Activated T-cell treated with anti-CD3 and anti-CD28 coated beads, Interleukin-2, amount 50 U/mL, for 72 hours (primary cell): ENCODE measurements at regions not wholly inside any gene's neighbourhood (a gene's known extent, or its start where the extent isn't known, plus 50 kb on each side); places are given as distances from the start of the nearest gene placed in this dataset.
A peak's percentile ranks its signal among the peaks of the same experiment; 100 is the strongest.

Experiments
- ATAC-seq, 2 donors: fragments of 150-1000 bp; cut with Tn5 transposase; replicated peaks in 1 of 2; 2 replicates each; pipeline ENCODE4 v1.10.0; 2021; ENCODE audit warnings: moderate library complexity in 2 of 2, mild to moderate bottlenecking in 1 of 2
- DNase-seq, 2 donors: peaks; one replicate each; pipeline ENCODE4 v3.0.0; 2021 to 2022; ENCODE audit warnings: mixed read lengths in 1 of 2
- H3K27ac Mint-ChIP-seq: one replicate; pipeline ENCODE4 v1.8.0; 2022; ENCODE audit warnings: mild to moderate bottlenecking, moderate library complexity, mixed read lengths
- H3K27me3 Mint-ChIP-seq: one replicate; pipeline ENCODE4 v1.8.0; 2022; ENCODE audit warnings: low read depth, mixed read lengths
- H3K36me3 Mint-ChIP-seq, 2 donors: one replicate each; pipeline ENCODE4 v1.8.0; 2022; ENCODE audit warnings: mixed read lengths in 2 of 2, mild to moderate bottlenecking in 1 of 2; ENCODE audit not compliant: insufficient read depth in 2 of 2
- H3K4me1 Mint-ChIP-seq: one replicate; pipeline ENCODE4 v1.8.0; 2022; ENCODE audit warnings: low read depth, mixed read lengths
- H3K4me3 Mint-ChIP-seq, 2 donors: one replicate each; pipeline ENCODE4 v1.8.0; 2022; ENCODE audit warnings: mild to moderate bottlenecking in 2 of 2, mixed read lengths in 2 of 2, moderate library complexity in 2 of 2
- H3K9me3 Mint-ChIP-seq, 2 donors: one replicate each; pipeline ENCODE4 v1.8.0; 2022; ENCODE audit warnings: mixed read lengths in 2 of 2

- H3K4me1 Mint-ChIP-seq = no peaks in the 10 kb centered on the region
- no peak for DNase-seq
- H3K27me3 Mint-ChIP-seq = no peaks in the 10 kb centered on the region
- H3K9me3 Mint-ChIP-seq = peaks cover 0 to 2% of the 10 kb centered on the region in 2 donors
- no peak for ATAC-seq
- no peak overlapping the region for H3K4me3 Mint-ChIP-seq
- H3K36me3 Mint-ChIP-seq = no peaks in the 10 kb centered on the region
- H3K27ac Mint-ChIP-seq = no peak overlapping the region
Measured at GRCh38 chr6:134840086-134840867, 109.6 kb downstream of the ALDH8A1 start.

GRCh38 chr6:134835993-134836392, 113.9 kb downstream of the ALDH8A1 start:
- Mint-ChIP-seq H3K27me3 (no peaks in the 10 kb centered on the region), H3K4me1 (no peaks in the 10 kb centered on the region), H3K36me3 (no peaks in the 10 kb centered on the region), H3K4me3 (no peak overlapping the region), H3K9me3 (peaks cover 0 to 2% of the 10 kb centered on the region in 2 donors), H3K27ac (no peak overlapping the region)
- DNase-seq (no peak), ATAC-seq (no peak)

GRCh38 chr6:134830940-134831339, 119.0 kb downstream of the ALDH8A1 start:
- DNase-seq (no peak), ATAC-seq (no peak)
- Mint-ChIP-seq H3K4me3 (no peak overlapping the region), H3K9me3 (no peaks in the 10 kb centered on the region), H3K4me1 (no peaks in the 10 kb centered on the region), H3K27me3 (no peaks in the 10 kb centered on the region), H3K27ac (no peak overlapping the region), H3K36me3 (no peaks in the 10 kb centered on the region)

GRCh38 chr6:134830194-134830593, 119.7 kb downstream of the ALDH8A1 start:
- no peaks in the 10 kb centered on the region for H3K9me3 Mint-ChIP-seq
- no peaks in the 10 kb centered on the region for H3K27me3 Mint-ChIP-seq
- no peak for ATAC-seq
- no peak for DNase-seq
- no peaks in the 10 kb centered on the region for H3K36me3 Mint-ChIP-seq
- H3K4me1 Mint-ChIP-seq = no peaks in the 10 kb centered on the region
- H3K4me3 Mint-ChIP-seq = no peak overlapping the region
- H3K27ac Mint-ChIP-seq = no peak overlapping the region

- no peak overlapping the region for H3K27ac Mint-ChIP-seq
- H3K9me3 Mint-ChIP-seq = no peaks in the 10 kb centered on the region
- H3K4me1 Mint-ChIP-seq = no peaks in the 10 kb centered on the region
- no peaks in the 10 kb centered on the region for H3K36me3 Mint-ChIP-seq
- H3K4me3 Mint-ChIP-seq = no peak overlapping the region
- DNase-seq = no peak
- peaks cover 5% of the 10 kb centered on the region for H3K27me3 Mint-ChIP-seq
- ATAC-seq = no peak
Measured at GRCh38 chr6:134828641-134829040, 121.3 kb downstream of the ALDH8A1 start.

GRCh38 chr6:134826889-134827737, 122.8 kb downstream of the ALDH8A1 start:
- no peak overlapping the region for H3K4me3 Mint-ChIP-seq
- no peak for ATAC-seq
- no peaks in the 10 kb centered on the region for H3K36me3 Mint-ChIP-seq

GRCh38 chr6:134823710-134824034, 126.2 kb downstream of the ALDH8A1 start:
- no peaks in the 10 kb centered on the region for H3K9me3 Mint-ChIP-seq
- H3K4me3 Mint-ChIP-seq = no peak overlapping the region
- H3K27ac Mint-ChIP-seq = no peak overlapping the region
- H3K36me3 Mint-ChIP-seq = no peaks in the 10 kb centered on the region
- peaks cover 5% of the 10 kb centered on the region for H3K27me3 Mint-ChIP-seq
- ATAC-seq (no peak), DNase-seq (no peak)
- no peaks in the 10 kb centered on the region for H3K4me1 Mint-ChIP-seq

More at GRCh38 chr6:134826889-134827737, 122.8 kb downstream of the ALDH8A1 start:
- Mint-ChIP-seq H3K27me3 (peaks cover 5% of the 10 kb centered on the region), H3K9me3 (no peaks in the 10 kb centered on the region), H3K27ac (no peak overlapping the region), H3K4me1 (no peaks in the 10 kb centered on the region)
- no peak for DNase-seq

GRCh38 chr6:134822920-134823709, 126.8 kb downstream of the ALDH8A1 start:
- no peaks in the 10 kb centered on the region for H3K4me1 Mint-ChIP-seq
- no peak overlapping the region for H3K27ac Mint-ChIP-seq
- no peaks in the 10 kb centered on the region for H3K9me3 Mint-ChIP-seq
- DNase-seq (peak; percentile 35 to 58), ATAC-seq (peak; percentile 96 to 97)
- no peak overlapping the region for H3K4me3 Mint-ChIP-seq
- peaks cover 5% of the 10 kb centered on the region for H3K27me3 Mint-ChIP-seq
- H3K36me3 Mint-ChIP-seq = no peaks in the 10 kb centered on the region

- ATAC-seq (no peak), DNase-seq (no peak)
- no peaks in the 10 kb centered on the region for H3K4me1 Mint-ChIP-seq
- no peak overlapping the region for H3K27ac Mint-ChIP-seq
- peaks cover 5% of the 10 kb centered on the region for H3K27me3 Mint-ChIP-seq
- H3K9me3 Mint-ChIP-seq = no peaks in the 10 kb centered on the region
- no peak overlapping the region for H3K4me3 Mint-ChIP-seq
- H3K36me3 Mint-ChIP-seq = no peaks in the 10 kb centered on the region
Measured at GRCh38 chr6:134821928-134822864, 127.7 kb downstream of the ALDH8A1 start.

- DNase-seq (no peak), ATAC-seq (no peak)
- Mint-ChIP-seq H3K27me3 (peaks cover 5% of the 10 kb centered on the region), H3K36me3 (no peaks in the 10 kb centered on the region), H3K4me3 (no peak overlapping the region), H3K4me1 (no peaks in the 10 kb centered on the region), H3K27ac (no peak overlapping the region), H3K9me3 (no peaks in the 10 kb centered on the region)
Measured at GRCh38 chr6:134821397-134821796, 128.5 kb downstream of the ALDH8A1 start.

- ATAC-seq (no peak), DNase-seq (no peak)
- Mint-ChIP-seq H3K27ac (no peak overlapping the region), H3K27me3 (peaks cover 5% of the 10 kb centered on the region), H3K36me3 (no peaks in the 10 kb centered on the region), H3K9me3 (no peaks in the 10 kb centered on the region), H3K4me1 (no peaks in the 10 kb centered on the region), H3K4me3 (no peak overlapping the region)
Measured at GRCh38 chr6:134819863-134820800, 129.8 kb downstream of the ALDH8A1 start.
